HG03521 (cell line): ENCODE measurements at regions not wholly inside any gene's neighbourhood (a gene's known extent, or its start where the extent isn't known, plus 50 kb on each side); places are given as distances from the start of the nearest gene placed in this dataset.

Experiments used
- ATAC-seq: cut with Tn5 transposase; IDR thresholded peaks from one replicate; pipeline ENCODE4 v1.9.1; 2021; ENCODE audit warnings: mild to moderate bottlenecking, moderate library complexity; ENCODE audit not compliant: unreplicated experiment

DNA sequence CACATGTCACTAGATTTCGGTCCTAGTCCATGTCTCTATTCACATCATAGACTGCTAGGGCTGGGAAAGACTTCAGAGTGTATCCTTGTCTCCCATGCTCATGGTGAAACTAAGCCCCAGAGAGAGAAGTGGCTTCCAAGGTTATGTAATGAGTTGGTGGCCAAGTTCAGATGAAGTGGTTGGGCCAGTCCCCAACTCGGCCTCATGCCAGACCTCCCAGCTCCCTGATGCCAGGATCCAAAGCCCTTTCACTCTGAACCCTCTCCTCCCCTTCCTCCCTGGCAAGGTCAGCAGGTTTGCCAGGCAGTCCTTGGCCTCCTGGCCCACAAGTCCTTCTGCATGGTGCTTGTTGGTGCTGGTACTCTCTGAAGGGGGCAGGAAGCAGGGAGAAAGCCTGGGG is 189.7 kb downstream of the AXIN2 start:
- ATAC-seq = no peak

- ATAC-seq = no peak
Measured at GRCh38 chr17:65370669-65371131, 190.7 kb downstream of the AXIN2 start.

DNA sequence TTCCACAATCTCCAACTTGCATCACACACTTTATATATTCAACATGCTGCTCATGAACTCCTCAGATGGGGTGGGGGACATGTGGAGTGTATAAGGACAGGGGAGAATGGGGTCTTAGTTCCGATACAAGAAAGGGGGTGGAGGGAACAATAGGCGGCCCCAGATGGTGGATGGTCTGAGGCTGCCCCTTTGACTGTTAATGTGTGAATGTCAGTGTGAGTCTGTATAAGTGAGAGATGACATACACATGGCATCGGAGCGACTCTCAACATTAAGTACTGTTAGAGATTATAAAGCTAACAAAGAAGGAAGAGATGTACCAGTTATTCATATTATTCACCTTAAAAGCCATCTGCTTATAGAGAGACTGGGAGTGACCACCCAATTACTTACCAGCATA is 193.1 kb downstream of the AXIN2 start:
- no peak for ATAC-seq

GRCh38 chr17:65366102-65366844 is 195.2 kb downstream of the AXIN2 start:
- ATAC-seq = no peak

GRCh38 chr17:65365169-65365568 is 196.3 kb downstream of the AXIN2 start:
- ATAC-seq = no peak

DNA sequence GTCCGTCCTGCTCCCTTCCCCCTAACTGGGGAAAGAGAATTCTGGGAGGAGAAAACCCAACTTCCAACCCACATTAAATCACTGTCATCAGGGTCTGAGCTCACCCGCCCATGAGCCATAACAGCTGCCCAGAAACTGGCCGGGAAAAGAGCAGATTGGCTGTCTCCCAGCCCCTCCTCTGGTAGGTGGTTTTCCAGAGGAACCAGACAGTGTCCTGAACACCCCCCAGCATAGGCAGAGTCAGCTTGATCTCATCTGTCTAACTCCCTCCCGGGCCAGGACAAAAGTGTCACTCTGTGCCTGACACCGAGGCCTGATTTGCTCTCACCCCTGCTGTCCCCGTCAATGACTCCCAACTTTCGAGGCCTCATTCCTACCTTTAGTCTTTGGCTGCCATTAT is 197.0 kb downstream of the AXIN2 start:
- no peak for ATAC-seq

GRCh38 chr17:65362826-65363225 is 198.6 kb downstream of the AXIN2 start:
- ATAC-seq = no peak

GRCh38 chr17:65360961-65361552 is 200.4 kb downstream of the AXIN2 start:
- no peak for ATAC-seq

- ATAC-seq = no peak
Measured at GRCh38 chr17:65359016-65359415, 202.4 kb downstream of the AXIN2 start.

DNA sequence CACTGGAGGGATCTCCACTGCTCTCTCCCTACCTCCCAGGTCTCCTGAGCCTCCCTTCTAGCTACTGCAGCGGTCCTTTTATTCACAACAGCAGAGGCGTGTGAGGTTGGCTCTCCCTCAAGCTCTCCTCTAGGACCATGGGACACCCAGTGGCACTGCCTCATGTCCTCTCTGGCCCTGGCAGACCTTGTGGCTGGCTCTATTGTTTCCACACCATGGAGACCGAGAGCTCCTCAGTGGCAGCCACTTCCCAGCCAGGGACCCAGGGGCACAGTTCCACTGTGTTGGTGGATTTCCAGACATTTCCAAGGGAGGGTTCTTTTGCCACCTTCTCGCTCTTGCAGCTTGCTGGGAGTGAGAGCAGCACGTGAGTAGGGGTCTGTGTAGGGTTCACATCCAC is 204.9 kb downstream of the AXIN2 start:
- no peak for ATAC-seq

GRCh38 chr17:65355246-65355645 is 206.2 kb downstream of the AXIN2 start:
- ATAC-seq = no peak

- no peak for ATAC-seq
Measured at GRCh38 chr17:65349916-65350315, 211.5 kb downstream of the AXIN2 start.

GRCh38 chr17:65346166-65346565 is 209.0 kb downstream of the RGS9 start:
- no peak for ATAC-seq

DNA sequence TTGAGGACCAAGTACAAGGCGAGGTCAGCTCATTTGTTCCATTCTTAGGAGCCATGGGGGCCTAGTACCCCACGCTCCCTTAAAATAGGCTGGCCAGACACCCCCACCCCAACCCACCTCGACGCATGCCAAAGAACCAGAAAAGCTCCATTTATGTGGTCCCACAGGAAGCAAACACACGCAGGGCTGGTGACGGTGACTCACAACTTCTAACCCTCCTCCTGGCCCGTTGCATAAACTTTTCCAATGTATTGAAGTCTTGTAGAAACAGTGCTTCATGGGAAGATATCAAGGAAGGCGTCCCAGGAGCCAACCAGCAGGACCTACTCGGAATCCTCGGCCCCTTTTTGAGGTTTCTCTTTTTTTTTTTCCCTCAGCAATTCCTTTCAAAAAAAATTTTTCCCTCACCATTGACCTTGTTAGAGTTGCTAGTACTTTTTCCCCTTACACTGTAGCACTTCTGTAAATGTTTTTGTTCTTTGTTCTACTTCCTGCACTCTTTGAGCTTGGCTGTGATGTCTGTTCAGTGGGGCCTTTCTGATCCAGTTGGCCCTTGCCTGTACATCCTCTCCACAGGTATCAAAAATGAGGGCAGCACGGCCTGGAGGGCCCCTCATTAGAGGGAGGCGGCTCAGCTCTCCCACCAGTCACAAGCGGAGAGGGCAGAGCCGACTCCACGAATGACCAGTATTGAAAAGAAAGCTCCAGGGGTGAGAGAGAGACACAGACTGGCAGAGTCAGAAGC is 208.3 kb downstream of the RGS9 start:
- no peak for ATAC-seq

GRCh38 chr17:65340401-65340800 is 203.2 kb downstream of the RGS9 start:
- ATAC-seq = no peak

DNA sequence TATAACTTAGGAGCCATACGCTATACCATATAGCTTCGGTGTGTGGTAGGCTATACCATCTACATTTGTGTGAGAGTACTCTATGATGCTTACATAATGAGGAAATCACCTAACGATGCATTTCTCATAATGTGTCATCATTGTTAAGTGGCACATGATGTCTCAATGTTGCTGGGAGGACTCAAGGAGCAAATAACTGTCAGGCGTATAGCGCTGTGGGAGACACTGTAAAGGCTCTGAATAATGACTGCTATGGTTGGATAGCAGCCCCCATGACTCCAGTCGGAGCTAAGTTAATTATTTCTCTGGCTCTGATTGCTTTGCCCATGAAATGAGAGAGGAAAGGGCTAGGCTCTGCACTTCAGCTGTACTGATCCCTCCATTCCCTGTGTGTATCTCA is 197.2 kb downstream of the RGS9 start:
- no peak for ATAC-seq

GRCh38 chr17:65332779-65333178 is 195.6 kb downstream of the RGS9 start:
- no peak for ATAC-seq

DNA sequence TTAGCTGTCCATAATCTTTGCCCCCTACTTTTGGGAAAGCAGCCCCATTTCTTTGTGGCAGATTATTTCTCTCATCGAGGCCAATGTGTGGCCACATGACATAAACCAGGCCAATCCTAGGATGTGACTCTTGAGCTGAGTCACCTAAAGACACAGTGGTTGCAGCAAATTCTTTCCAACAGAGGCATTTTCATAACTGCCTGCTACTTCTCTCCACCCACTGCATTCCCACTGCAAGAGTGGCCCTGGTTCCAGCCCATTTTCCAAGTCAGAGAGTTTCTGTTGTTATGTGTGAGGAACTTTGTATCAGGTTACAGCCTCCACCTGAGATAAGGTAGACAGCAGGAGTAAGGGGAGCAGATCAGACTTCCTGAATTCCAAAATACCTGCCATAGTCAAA is 195.2 kb downstream of the RGS9 start:
- ATAC-seq = no peak

DNA sequence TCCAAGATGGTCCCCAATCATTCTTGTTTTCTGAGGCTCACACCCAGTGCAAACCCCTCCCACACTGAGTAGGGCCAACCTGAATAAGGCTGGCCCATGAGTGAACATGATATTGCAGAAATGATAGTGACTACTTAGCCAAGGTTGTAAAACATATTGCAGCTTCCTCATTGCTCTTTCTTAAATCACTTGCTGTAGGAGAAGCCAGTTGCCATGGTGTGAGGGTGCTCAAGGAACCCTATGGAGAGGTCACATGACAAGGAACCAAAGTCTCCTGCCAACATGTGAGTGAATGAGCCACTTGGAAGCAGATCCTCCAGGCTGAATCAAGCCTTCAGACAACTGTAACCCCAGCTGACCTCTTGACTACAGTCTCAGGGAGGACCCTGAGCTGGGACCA is 191.4 kb downstream of the RGS9 start:
- ATAC-seq = no peak

DNA sequence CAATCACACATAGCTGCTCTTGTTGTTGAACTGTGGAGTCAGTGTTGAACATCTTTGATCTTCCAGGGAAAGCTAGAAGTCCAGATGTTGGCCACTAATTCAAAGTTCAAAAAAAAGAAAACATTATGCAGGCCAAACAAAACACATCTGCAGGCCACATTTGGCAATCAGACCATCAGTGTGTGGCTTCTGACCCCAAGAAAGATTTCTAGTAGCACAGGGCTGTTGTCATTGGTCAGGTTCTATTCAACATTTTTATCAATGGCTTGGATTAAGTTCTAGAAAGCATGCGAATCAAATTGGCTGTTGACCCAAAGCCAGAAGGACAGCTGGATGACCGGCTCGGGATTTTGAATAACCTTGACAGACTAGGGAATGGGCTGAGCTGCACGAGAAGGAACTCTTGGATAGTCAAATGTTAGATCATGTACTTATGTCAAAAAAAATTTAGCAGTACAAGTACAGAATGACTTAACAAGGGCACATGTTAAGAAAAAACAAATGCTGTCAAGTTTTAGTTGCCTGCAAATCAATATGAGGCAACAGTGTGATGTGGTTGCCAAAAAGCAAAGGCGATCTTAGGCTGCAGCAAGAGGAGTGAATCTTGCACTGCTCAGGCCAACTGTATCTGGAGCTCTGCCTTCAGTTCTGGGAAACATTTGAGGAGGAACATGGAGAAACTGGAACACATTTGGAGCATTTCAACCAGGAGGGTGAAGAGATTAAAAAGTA is 187.6 kb downstream of the RGS9 start:
- ATAC-seq = no peak

GRCh38 chr17:65323049-65323448 is 185.9 kb downstream of the RGS9 start:
- ATAC-seq = no peak
